ENCODE measurements at regions not wholly inside any gene's neighbourhood (a gene's known extent, or its start where the extent isn't known, plus 50 kb on each side); places are given as distances from the start of the nearest gene placed in this dataset.

GRCh38 chr7:13090959-13091358, 403.5 kb downstream of the ARL4A start:
- Histone ChIP-seq H3K4me3 (ENCODE audit: low read depth, low read length) (no peak overlapping the region), H3K27ac (ENCODE audit: low read depth, low read length) (no peak overlapping the region), H3K27me3 (ENCODE audit: control insufficient read depth, insufficient read depth, low read length) (no peaks in the 10 kb centered on the region), H3K4me1 (ENCODE audit: control insufficient read depth, insufficient read depth, low read length) (no peaks in the 10 kb centered on the region), H3K36me3 (ENCODE audit: control insufficient read depth, insufficient read depth, low read length) (no peaks in the 10 kb centered on the region), H3K9me3 (ENCODE audit: control insufficient read depth, insufficient read depth, low read length) (no peaks in the 10 kb centered on the region)
- DNase-seq (ENCODE audit: low read depth in 4 of 6, low spot score in 6 of 6), result no peak
- WGBS (ENCODE audit: insufficient coverage), result 93% methylated on average over 1 of the region's 1 CpG

GRCh38 chr7:13091974-13092707, 404.7 kb downstream of the ARL4A start:
- H3K9me3 ChIP-seq (ENCODE audit: control insufficient read depth, insufficient read depth, low read length), result no peaks in the 10 kb centered on the region
- WGBS (ENCODE audit: insufficient coverage), result 80% methylated on average over 3 of the region's 4 CpGs
- H3K27ac ChIP-seq (ENCODE audit: low read depth, low read length), result no peak overlapping the region
- no peaks in the 10 kb centered on the region for H3K36me3 ChIP-seq (ENCODE audit: control insufficient read depth, insufficient read depth, low read length)
- H3K27me3 ChIP-seq (ENCODE audit: control insufficient read depth, insufficient read depth, low read length), result no peaks in the 10 kb centered on the region
- no peak for DNase-seq (ENCODE audit: low read depth in 4 of 6, low spot score in 6 of 6)
- H3K4me1 ChIP-seq (ENCODE audit: control insufficient read depth, insufficient read depth, low read length), result no peaks in the 10 kb centered on the region
- H3K4me3 ChIP-seq (ENCODE audit: low read depth, low read length), result no peak overlapping the region

GRCh38 chr7:13092708-13093005, 405.2 kb downstream of the ARL4A start:
- H3K27ac ChIP-seq (ENCODE audit: low read depth, low read length), result no peak overlapping the region
- no peaks in the 10 kb centered on the region for H3K27me3 ChIP-seq (ENCODE audit: control insufficient read depth, insufficient read depth, low read length)
- DNase-seq (ENCODE audit: low read depth in 4 of 6, low spot score in 6 of 6), result peak in 1 of 6 donors; percentile 6
- no peak overlapping the region for H3K4me3 ChIP-seq (ENCODE audit: low read depth, low read length)
- H3K36me3 ChIP-seq (ENCODE audit: control insufficient read depth, insufficient read depth, low read length), result no peaks in the 10 kb centered on the region
- 60% methylated on average over 2 of the region's 2 CpGs for WGBS (ENCODE audit: insufficient coverage)
- H3K4me1 ChIP-seq (ENCODE audit: control insufficient read depth, insufficient read depth, low read length), result no peaks in the 10 kb centered on the region
- no peaks in the 10 kb centered on the region for H3K9me3 ChIP-seq (ENCODE audit: control insufficient read depth, insufficient read depth, low read length)

GRCh38 chr7:13093160-13093559, 405.7 kb downstream of the ARL4A start:
- H3K27me3 ChIP-seq (ENCODE audit: control insufficient read depth, insufficient read depth, low read length), result no peaks in the 10 kb centered on the region

GRCh38 chr7:13097499-13097898, 410.1 kb downstream of the ARL4A start:
- Histone ChIP-seq H3K4me3 (ENCODE audit: low read depth, low read length) (no peak overlapping the region), H3K9me3 (ENCODE audit: control insufficient read depth, insufficient read depth, low read length) (no peaks in the 10 kb centered on the region), H3K4me1 (ENCODE audit: control insufficient read depth, insufficient read depth, low read length) (no peaks in the 10 kb centered on the region), H3K27ac (ENCODE audit: low read depth, low read length) (no peak overlapping the region), H3K36me3 (ENCODE audit: control insufficient read depth, insufficient read depth, low read length) (no peaks in the 10 kb centered on the region), H3K27me3 (ENCODE audit: control insufficient read depth, insufficient read depth, low read length) (no peaks in the 10 kb centered on the region)
- DNase-seq (ENCODE audit: low read depth in 4 of 6, low spot score in 6 of 6), result no peak
- WGBS (ENCODE audit: insufficient coverage), result no CpG with 5 or more reads among the region's 3 CpGs

More at GRCh38 chr7:13093160-13093559, 405.7 kb downstream of the ARL4A start:
- H3K27ac ChIP-seq (ENCODE audit: low read depth, low read length), result no peak overlapping the region
- no peak overlapping the region for H3K4me3 ChIP-seq (ENCODE audit: low read depth, low read length)
- H3K4me1 ChIP-seq (ENCODE audit: control insufficient read depth, insufficient read depth, low read length), result no peaks in the 10 kb centered on the region
- DNase-seq (ENCODE audit: low read depth in 4 of 6, low spot score in 6 of 6), result peak in 1 of 6 donors; percentile 77
- WGBS (ENCODE audit: insufficient coverage), result 33% methylated on average over 1 of the region's 1 CpG
- no peaks in the 10 kb centered on the region for H3K36me3 ChIP-seq (ENCODE audit: control insufficient read depth, insufficient read depth, low read length)
- no peaks in the 10 kb centered on the region for H3K9me3 ChIP-seq (ENCODE audit: control insufficient read depth, insufficient read depth, low read length)

GRCh38 chr7:13098161-13098560, 410.7 kb downstream of the ARL4A start:
- no peak overlapping the region for H3K4me3 ChIP-seq (ENCODE audit: low read depth, low read length)
- no CpG with 5 or more reads among the region's 4 CpGs for WGBS (ENCODE audit: insufficient coverage)
- H3K36me3 ChIP-seq (ENCODE audit: control insufficient read depth, insufficient read depth, low read length), result no peaks in the 10 kb centered on the region
- no peak overlapping the region for H3K27ac ChIP-seq (ENCODE audit: low read depth, low read length)
- no peaks in the 10 kb centered on the region for H3K4me1 ChIP-seq (ENCODE audit: control insufficient read depth, insufficient read depth, low read length)
- no peak for DNase-seq (ENCODE audit: low read depth in 4 of 6, low spot score in 6 of 6)
- no peaks in the 10 kb centered on the region for H3K9me3 ChIP-seq (ENCODE audit: control insufficient read depth, insufficient read depth, low read length)
- H3K27me3 ChIP-seq (ENCODE audit: control insufficient read depth, insufficient read depth, low read length), result no peaks in the 10 kb centered on the region

- Histone ChIP-seq H3K27ac (ENCODE audit: low read depth, low read length) (no peak overlapping the region), H3K9me3 (ENCODE audit: control insufficient read depth, insufficient read depth, low read length) (no peaks in the 10 kb centered on the region), H3K27me3 (ENCODE audit: control insufficient read depth, insufficient read depth, low read length) (no peaks in the 10 kb centered on the region), H3K4me1 (ENCODE audit: control insufficient read depth, insufficient read depth, low read length) (no peaks in the 10 kb centered on the region), H3K36me3 (ENCODE audit: control insufficient read depth, insufficient read depth, low read length) (no peaks in the 10 kb centered on the region), H3K4me3 (ENCODE audit: low read depth, low read length) (no peak overlapping the region)
- DNase-seq (ENCODE audit: low read depth in 4 of 6, low spot score in 6 of 6), result no peak
- 45% methylated on average over 1 of the region's 5 CpGs for WGBS (ENCODE audit: insufficient coverage)
These were observed 411.8 kb downstream of the ARL4A start for GRCh38 chr7:13099154-13099795.

- H3K4me3 ChIP-seq (ENCODE audit: low read depth, low read length), result no peak overlapping the region
- no CpG with 5 or more reads among the region's 1 CpG for WGBS (ENCODE audit: insufficient coverage)
- H3K27ac ChIP-seq (ENCODE audit: low read depth, low read length), result no peak overlapping the region
- H3K27me3 ChIP-seq (ENCODE audit: control insufficient read depth, insufficient read depth, low read length), result no peaks in the 10 kb centered on the region
- no peaks in the 10 kb centered on the region for H3K4me1 ChIP-seq (ENCODE audit: control insufficient read depth, insufficient read depth, low read length)
- DNase-seq (ENCODE audit: low read depth in 4 of 6, low spot score in 6 of 6), result no peak
- no peaks in the 10 kb centered on the region for H3K36me3 ChIP-seq (ENCODE audit: control insufficient read depth, insufficient read depth, low read length)
- H3K9me3 ChIP-seq (ENCODE audit: control insufficient read depth, insufficient read depth, low read length), result no peaks in the 10 kb centered on the region
These were observed 416.7 kb downstream of the ARL4A start for GRCh38 chr7:13104128-13104527.

GRCh38 chr7:13105209-13105608, 417.8 kb downstream of the ARL4A start:
- Histone ChIP-seq H3K9me3 (ENCODE audit: control insufficient read depth, insufficient read depth, low read length) (no peaks in the 10 kb centered on the region), H3K36me3 (ENCODE audit: control insufficient read depth, insufficient read depth, low read length) (no peaks in the 10 kb centered on the region), H3K4me3 (ENCODE audit: low read depth, low read length) (no peak overlapping the region), H3K27ac (ENCODE audit: low read depth, low read length) (no peak overlapping the region), H3K27me3 (ENCODE audit: control insufficient read depth, insufficient read depth, low read length) (no peaks in the 10 kb centered on the region), H3K4me1 (ENCODE audit: control insufficient read depth, insufficient read depth, low read length) (no peaks in the 10 kb centered on the region)
- no peak for DNase-seq (ENCODE audit: low read depth in 4 of 6, low spot score in 6 of 6)

GRCh38 chr7:13106513-13106912, 419.1 kb downstream of the ARL4A start:
- H3K36me3 ChIP-seq (ENCODE audit: control insufficient read depth, insufficient read depth, low read length), result no peaks in the 10 kb centered on the region
- H3K27me3 ChIP-seq (ENCODE audit: control insufficient read depth, insufficient read depth, low read length), result no peaks in the 10 kb centered on the region
- H3K4me1 ChIP-seq (ENCODE audit: control insufficient read depth, insufficient read depth, low read length), result no peaks in the 10 kb centered on the region
- H3K9me3 ChIP-seq (ENCODE audit: control insufficient read depth, insufficient read depth, low read length), result no peaks in the 10 kb centered on the region
- no CpG with 5 or more reads among the region's 2 CpGs for WGBS (ENCODE audit: insufficient coverage)
- H3K27ac ChIP-seq (ENCODE audit: low read depth, low read length), result no peak overlapping the region
- DNase-seq (ENCODE audit: low read depth in 4 of 6, low spot score in 6 of 6), result no peak
- H3K4me3 ChIP-seq (ENCODE audit: low read depth, low read length), result no peak overlapping the region
